GM21367 (cell line): ENCODE measurements at regions not wholly inside any gene's neighbourhood (a gene's known extent, or its start where the extent isn't known, plus 50 kb on each side); places are given as distances from the start of the nearest gene placed in this dataset.

Experiments
- ATAC-seq: cut with Tn5 transposase; IDR thresholded peaks from one replicate; pipeline ENCODE4 v1.9.1; 2021; ENCODE audit not compliant: unreplicated experiment

DNA sequence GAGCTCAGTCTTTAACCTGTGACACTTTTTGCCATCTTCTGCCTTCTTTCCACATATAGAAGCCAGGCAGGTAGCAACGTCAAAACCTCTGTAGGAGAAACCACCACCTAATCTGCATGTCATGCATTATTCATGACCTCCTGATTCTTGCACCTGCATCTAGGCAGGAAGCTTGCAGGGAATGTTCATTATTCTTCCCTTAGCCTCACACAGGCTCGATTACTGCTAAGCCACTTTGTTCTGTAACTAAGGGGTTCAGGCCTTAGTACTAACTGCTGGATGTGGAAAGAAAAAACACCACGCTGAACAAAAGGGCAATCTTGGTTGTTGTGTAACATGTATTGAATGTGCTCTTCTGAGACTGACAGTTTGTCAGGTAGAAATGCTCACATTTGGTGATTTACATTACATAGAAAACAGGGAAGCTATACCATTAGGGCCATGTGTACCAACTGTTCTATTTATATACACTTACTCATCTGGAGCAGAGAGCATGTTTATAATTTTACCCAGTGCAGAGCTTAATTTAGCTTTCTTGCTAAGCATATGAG is 366.9 kb downstream of the KLF12 start:
- ATAC-seq: peak; percentile 30

DNA sequence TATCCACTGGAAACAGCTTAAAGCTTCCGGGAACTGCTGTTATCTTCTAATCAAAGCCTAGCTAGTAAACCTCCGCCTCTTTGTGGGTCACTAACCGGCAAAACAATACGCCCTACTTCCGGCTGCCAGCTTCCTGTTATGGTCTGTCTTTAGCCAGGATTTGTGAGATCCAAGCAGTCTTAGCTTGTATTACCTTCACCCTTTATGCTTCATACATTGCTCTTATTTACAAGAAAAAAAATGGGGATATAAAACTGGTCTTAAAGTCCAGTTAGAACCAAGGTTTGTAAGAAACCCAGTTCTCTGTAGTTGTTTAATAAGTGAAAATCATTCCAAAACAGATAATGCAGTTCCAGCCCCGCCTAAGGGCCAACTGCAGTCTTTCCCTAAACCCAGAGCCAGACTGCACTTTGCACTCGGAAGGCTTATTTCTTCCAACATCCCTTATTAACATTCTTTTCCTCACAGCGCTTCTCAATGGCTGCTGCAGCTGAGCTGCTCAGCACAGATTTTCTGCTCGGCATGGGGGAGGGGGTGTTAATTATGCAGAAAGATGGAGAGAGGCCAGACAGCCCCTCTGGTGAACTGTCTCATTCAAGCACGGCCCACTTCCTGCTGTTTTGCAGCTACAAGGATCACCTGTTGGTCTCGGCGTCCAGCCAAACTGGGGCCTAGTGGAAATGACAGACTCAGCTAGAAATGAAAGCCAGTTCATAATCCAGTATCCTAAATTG is 368.4 kb downstream of the KLF12 start:
- peak; percentile 65 for ATAC-seq

DNA sequence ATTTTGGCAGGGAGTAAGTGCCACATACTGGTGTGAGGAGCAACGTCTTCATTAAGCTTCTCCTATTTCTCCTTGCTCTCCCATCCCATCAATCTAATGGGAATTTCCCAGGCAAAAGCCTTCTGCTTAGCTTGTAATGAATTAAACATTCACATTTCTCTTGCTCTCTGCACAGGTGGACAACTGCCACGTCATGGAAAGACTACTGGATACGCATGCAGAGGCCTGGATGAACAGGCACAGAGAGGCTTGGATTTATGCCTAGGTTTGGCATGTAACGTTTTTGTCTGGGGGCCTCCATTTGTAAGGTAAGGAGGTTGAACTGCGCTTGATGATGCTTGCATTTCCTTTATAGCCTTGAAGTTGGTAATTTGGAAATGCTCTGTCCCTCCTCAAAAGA is 374.8 kb downstream of the KLF12 start:
- ATAC-seq: no peak

DNA sequence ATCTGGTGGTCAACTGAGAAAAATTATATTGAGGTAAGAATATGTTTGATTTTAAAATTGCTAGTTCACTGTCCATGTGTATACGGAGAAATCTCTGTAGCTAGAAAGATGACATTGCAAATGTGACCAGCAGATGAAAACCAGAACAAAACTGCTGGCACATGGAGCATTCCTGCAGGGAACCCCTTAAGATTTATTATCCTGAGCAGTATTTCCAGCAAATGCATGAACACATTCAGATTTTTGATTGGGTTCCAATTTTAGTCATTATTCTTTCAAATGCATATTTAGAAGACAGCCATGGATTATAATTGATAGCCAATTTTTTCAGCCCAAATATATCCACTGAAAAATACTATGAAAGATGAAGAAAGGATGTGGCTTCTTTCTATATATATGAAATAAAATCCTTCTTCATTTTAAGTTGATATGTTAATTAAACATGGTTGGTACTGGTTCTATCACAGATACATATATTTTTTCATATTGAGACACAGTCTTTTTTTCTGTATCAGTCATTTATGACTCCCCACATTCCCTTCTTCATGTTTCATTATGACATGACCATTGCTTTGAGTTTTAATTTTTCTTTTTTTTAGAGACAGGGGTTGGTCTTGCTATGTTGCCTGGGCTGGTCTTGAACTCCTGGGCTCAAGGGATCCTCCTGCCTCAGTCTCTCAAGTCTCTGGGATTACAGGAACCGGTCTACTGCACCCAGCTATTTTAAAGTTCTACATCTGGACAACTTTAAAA is 376.5 kb downstream of the KLF12 start:
- no peak for ATAC-seq

DNA sequence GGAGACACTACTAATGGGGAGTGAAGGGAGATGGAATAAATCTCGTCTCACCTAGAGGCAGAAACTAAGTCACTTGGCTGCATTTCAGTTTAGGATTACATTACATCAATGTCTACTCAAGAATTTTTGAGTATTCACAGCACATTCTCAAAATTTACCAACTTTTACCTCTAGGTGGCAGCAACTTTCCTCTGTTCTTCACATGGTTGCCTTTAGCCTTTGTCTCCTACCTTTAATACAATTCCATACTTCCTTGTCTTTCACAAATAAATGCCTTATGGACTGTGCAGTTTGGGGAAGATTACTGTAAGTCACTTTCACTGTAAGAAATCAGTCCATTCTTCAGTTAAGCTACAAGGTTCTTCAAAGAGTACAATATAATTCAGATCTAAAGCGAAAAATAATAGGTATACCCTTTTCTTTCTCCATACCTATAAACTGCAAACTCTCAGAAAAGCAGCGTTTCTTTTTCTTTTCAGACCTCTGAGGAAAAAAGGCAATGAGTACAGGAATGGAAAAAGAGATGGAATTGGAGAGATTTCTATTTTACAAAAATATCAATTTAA is 379.4 kb downstream of the KLF12 start:
- peak; percentile 79 for ATAC-seq

DNA sequence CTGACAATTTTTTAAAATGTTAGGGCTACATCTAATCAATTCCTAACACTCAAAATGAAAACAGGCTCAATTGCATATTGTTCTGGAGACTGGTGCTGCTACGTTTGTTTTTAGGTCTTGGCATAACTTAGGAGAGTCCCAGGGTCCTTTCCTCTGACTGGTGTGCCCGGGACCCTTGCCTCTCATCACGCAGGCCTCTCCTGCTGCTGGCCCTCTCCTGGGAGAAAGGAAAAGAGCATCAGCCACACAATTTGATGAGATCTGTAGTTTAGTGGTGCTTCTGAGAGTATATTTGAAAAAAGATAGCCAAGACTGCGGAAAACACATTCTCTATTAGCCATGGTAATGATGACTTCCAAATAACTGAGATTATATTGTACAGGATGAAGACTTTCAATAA is 380.0 kb downstream of the KLF12 start:
- ATAC-seq: no peak

DNA sequence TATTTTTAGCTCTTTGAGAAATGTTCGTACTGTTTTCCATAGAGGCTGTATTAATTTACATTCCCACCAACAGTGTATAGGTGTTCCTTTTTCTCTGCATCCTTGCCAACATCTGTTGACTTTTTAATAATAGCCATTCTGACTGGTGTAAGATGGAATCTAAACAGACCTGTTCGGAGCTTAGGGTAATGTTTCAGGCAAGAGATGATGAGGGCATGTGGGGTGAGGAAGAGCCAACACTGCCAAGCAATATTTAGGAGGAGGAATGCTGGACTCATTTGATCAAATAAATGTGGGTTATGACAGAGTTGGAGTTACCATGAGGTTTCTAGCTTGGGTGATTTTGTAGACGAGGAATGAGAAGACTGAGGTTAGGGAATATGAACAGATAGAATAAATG is 382.9 kb downstream of the KLF12 start:
- no peak for ATAC-seq

DNA sequence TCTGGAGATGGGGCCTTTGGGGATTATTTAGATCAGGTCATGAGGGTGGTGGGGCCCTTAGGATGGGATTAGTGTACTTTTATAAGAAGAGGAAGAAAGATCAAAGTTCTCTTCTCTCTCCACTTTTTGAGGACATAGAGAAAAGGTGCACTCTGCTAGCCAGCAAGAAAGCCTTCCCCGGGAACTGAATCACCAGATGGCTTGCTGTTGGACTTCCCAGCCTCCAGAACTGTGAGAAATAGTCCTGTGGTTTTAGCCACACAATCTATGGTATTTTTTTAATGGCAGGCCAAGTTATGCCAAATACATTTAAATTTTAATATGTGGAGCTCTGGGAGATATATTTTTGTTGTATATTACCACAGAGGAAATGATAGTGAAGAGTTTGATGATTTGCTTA is 385.8 kb downstream of the KLF12 start:
- ATAC-seq: no peak

DNA sequence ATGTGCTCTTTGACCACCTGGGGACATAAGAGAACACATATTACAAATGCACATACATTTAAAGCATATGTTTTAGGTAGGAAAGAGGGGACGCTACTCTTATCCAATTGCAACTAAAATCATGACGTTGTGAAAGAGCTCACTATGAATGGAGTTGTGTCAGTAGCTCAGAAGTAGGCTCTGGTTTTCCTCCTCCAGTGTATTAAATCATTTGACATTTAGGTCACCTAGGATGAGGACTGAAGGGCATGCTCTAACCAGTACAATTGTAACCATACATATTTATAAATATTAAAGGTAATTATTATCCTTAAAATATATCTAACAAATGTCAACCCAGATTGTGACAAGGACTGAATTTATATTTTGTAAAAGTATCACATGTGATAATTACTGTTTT is 389.0 kb downstream of the KLF12 start:
- ATAC-seq: no peak

DNA sequence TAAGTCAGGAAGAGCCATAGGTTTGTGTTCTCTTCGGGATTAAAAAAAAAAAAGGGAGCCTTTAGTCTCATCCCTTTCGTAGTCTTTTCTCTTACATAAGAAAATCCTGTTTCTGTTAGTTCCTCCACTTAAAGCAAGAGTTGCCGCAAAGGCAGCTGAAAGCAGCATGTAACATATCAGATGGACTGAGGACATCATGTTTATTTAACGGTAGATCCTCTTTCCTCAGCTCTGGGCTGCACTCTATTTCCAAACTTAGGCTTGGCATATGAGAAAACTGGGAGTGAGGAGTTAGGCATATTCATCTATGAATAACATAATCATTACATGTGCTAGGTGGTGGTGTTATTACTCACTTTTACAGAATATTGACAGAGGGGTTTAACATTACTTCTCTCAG is 391.2 kb downstream of the KLF12 start:
- no peak for ATAC-seq

DNA sequence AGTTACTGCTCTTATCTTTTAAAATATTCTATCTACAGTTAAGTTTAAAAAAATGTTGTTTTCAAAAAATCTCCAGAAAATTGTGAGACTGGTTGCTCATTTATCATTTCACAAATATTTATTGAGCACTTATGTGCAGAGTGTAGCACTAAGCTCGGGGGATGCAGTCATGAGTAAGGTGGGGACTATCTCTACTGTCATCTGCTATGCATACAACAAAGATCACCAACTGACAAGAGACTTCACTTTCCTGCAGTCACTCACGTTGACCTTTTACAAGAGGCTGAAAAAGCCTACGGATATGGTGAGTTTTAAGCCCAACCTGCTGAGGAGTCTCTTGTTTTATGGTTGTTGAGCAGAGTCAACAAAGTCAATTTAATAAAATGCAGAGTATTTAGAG is 392.5 kb downstream of the KLF12 start:
- no peak for ATAC-seq

DNA sequence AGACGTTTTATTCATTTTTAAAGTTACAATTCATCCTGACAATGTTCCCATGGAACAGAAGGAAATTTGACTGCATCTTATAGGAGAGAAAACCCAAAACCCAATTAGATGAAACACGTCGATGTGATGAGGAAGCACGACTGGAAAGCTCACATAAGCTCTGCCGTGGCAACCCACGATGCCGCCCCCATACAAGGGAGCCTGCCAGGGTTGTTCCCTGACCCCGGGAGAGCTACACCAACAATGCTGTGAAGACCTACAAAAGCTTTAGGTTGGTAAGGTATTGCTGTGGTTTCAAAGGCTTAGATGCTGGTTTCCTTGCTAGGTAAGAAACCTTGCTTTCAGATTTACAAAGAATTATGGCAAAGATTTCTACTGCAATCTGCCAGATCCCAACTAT is 393.1 kb downstream of the KLF12 start:
- ATAC-seq: no peak

DNA sequence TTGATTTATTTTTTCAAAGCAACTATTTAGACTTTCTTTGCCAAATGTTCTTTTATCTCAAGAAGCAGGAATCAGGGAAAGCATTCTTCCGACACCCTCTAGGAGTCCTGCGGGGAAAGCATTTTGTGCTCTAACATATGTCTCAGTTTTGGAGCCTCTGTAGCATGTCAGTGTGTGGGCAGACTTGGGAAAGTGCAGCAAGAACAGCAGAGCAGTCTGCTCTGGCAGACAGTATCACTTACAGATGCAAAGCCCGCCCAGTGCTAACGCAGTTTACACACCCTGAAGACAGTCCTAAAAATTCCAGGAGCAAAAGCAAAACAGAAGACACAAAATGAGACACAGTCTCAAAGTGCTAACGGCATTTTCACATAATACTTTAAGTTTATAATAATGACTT is 393.5 kb downstream of the KLF12 start:
- no peak for ATAC-seq

DNA sequence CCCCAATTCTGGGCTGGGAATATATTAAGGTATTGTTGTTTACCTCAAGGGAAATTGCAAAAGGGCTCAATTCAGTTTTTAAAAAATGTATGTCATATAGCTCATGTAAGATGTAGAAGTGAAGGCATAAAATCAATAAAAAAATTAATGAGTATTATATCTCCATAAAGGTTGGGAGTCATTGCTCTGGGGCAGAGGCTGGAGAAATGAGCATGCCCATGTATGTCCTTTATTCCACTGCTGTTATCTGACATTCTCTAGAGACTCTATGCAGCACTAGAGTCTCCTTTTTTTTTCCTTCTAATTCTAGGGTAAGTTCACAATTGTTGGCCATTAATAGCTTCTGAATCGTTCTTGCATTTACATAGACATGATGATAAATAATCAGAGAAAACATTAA is 394.8 kb downstream of the KLF12 start:
- ATAC-seq: no peak

DNA sequence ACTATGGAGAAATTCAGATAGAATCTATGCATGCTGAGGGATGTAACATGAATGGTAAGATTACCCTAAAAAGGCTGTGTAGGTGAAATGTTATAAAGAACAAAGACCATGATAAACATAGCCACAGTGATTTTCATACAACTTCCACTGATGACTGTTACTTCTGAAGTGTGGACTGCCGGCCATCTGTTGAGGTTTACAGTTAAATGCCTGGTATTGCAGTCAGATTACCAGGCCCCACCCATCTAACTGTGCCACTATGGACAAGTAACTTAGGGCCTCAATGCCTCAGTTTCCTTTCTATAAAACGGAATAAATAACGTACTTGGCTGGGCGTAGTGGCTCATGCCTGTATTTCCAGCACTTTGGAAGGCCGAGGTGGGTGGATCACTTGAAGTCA is 395.6 kb downstream of the KLF12 start:
- ATAC-seq: no peak

DNA sequence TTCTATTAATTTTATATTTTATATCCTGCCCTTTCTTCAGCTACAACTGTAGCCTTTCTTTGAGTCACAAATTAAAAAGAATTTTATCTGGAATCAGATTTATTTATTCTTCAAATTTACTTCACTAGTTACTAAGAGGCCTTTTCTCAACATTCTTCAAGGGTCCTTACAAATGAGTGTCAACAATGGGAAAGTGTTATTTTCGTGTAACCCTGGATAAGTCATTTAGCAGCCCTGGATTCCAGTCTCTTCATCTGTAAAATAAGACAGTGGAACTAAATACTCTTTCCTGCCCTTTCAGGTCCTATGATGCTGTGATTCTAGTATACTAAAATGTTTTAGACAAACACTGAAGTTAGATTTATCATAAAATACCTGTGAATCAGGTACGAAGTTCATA is 397.0 kb downstream of the KLF12 start:
- ATAC-seq: no peak

DNA sequence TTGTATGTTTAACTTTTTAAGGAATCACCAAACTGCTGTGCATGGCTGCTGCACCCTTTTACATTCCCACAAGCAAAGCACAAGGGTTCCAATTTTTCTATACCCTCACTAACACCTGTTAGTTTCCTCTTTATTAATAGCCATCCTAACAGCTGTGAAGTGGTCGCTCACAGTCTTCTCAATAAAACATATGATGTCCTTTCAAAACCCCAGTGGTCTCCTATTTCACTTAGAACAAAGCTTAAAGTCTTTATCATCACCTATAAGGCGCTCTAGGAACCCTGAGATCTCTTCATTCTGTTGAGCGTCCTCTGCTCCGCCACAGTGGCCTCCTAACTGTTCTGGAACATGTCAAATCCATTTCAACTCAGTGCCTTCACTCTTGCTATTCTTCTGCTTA is 400.5 kb downstream of the KLF12 start:
- no peak for ATAC-seq

DNA sequence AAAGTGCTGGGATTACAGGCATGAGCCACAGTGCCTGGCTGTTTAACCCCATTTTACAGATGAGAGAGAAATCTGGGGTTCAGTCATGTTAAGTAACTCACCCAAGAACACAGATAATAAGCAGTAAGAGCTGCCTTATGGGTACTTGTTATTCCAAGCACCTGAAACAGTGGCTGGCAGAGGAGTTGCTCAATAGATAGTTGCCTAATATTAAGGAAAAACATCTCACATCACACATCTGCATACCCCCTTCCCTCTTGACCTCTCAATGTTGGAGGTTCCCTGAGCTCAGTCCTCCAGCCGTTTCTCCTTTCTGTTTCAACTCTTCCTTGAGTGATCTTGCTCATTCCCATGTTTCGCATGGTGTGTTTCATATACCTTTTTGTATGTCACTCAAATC is 401.9 kb downstream of the KLF12 start:
- ATAC-seq: no peak

DNA sequence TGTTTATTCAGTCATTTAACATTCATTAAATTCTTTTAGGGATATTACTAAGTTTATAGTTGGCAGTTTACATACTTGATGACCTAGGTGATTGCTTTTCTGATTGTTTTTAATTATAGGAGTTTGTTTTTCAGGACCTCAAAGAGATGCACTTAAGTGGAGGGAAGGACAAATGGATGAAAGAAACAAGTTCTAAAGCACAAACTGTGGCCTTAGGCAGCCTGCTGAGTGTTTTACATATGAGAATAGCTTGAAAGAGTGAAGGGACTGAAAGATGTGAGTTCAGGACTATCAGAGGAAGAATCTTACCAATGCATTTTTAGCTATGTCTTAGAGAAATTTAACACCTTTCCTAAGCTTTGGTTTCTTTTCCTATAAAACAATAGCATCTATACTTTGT is 402.6 kb downstream of the KLF12 start:
- no peak for ATAC-seq

DNA sequence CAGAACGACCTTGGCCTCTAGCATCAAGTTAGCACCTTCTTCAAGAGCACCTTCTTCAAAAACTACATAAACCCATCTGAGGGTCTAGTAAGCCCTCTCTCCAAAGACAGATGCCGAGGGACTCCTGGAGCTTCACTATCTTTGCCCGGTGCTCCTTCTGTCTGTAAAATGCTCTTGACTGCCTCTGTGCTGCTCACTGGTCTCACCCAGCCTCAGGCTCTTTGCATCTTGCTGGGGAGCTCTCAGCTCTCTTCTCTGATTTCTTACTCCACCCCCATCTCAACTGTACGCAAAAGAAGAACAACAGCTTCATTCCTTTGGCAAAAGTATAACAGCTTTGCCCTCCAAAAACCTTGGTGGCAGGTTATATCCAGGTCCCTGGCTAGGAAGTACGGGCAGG is 404.2 kb downstream of the KLF12 start:
- no peak for ATAC-seq

DNA sequence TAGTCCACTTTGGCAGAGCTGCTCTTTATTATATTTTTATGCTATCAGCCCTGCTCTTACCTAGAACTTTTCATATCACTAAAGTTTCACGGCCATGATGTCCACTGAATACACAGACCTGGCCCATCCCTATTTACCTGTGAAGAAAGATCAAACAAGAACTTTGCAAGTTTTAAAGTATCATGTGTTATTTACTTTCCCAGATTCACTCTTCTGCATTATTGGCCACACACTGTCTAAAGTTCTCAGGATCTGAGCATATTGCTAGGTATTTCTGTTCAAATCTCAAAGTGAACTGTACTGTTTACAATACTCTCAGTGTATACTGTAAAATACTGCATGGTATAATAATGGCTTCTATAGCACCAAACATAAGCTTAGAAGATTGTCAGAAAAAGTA is 405.2 kb downstream of the KLF12 start:
- no peak for ATAC-seq

DNA sequence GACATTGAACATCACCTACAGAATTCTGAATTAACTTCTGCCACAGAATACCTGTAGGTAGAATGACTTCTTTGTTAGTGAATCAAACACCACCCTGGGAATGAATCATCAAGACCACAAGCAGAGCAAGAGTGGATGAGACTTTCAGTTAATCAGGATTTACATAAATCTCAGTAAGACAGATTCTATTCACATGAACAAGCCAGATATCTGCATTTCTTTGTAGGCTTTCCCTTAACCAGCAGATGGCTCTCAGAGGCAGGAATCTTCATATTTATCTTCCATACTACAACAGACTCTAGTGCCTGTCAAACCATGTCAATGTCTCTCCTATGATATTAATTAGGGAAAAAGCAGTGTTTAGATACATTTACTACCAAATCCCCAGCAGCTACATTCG is 412.1 kb downstream of the KLF12 start:
- ATAC-seq: peak; percentile 94
